ENCODE measurements at regions not wholly inside any gene's neighbourhood (a gene's known extent, or its start where the extent isn't known, plus 50 kb on each side); places are given as distances from the start of the nearest gene placed in this dataset.

GRCh38 chr14:84520711-84521338 lies 1009.1 kb upstream of the FLRT2 start:
- no peak for DNase-seq

GRCh38 chr14:84523746-84524145 lies 1006.2 kb upstream of the FLRT2 start:
- no peak for DNase-seq

GRCh38 chr14:84527706-84528105 lies 1002.2 kb upstream of the FLRT2 start:
- DNase-seq: no peak

GRCh38 chr14:84532016-84532415 lies 997.9 kb upstream of the FLRT2 start:
- DNase-seq: no peak

- no peak for DNase-seq
Observed at GRCh38 chr14:84533181-84533725, 996.7 kb upstream of the FLRT2 start.

GRCh38 chr14:84533791-84534190 lies 996.2 kb upstream of the FLRT2 start:
- DNase-seq: no peak

- DNase-seq: no peak
Observed at GRCh38 chr14:84535484-84535883, 994.5 kb upstream of the FLRT2 start.

GRCh38 chr14:84535976-84536375 lies 994.0 kb upstream of the FLRT2 start:
- no peak for DNase-seq

GRCh38 chr14:84541018-84541417 lies 988.9 kb upstream of the FLRT2 start:
- DNase-seq: no peak

GRCh38 chr14:84543859-84544258 lies 986.1 kb upstream of the FLRT2 start:
- no peak for DNase-seq

- DNase-seq: no peak
Observed at GRCh38 chr14:84544486-84545131, 985.3 kb upstream of the FLRT2 start.

- DNase-seq: no peak
Observed at GRCh38 chr14:84546236-84546635, 983.7 kb upstream of the FLRT2 start.

- no peak for DNase-seq
Observed at GRCh38 chr14:84554136-84554535, 975.8 kb upstream of the FLRT2 start.

GRCh38 chr14:84555493-84555892 lies 974.5 kb upstream of the FLRT2 start:
- DNase-seq: no peak

- DNase-seq: no peak
Observed at GRCh38 chr14:84566109-84566508, 963.8 kb upstream of the FLRT2 start.

- no peak for DNase-seq
Observed at GRCh38 chr14:84575681-84576080, 954.3 kb upstream of the FLRT2 start.

GRCh38 chr14:84579292-84579691 lies 950.7 kb upstream of the FLRT2 start:
- no peak for DNase-seq

GRCh38 chr14:84581041-84581440 lies 948.9 kb upstream of the FLRT2 start:
- no peak for DNase-seq

- no peak for DNase-seq
Observed at GRCh38 chr14:84584511-84584910, 945.4 kb upstream of the FLRT2 start.

- no peak for DNase-seq
Observed at GRCh38 chr14:84591827-84592445, 938.0 kb upstream of the FLRT2 start.

- DNase-seq: no peak
Observed at GRCh38 chr14:84592770-84593169, 937.2 kb upstream of the FLRT2 start.

GRCh38 chr14:84610086-84610485 lies 919.9 kb upstream of the FLRT2 start:
- DNase-seq: no peak

- no peak for DNase-seq
Observed at GRCh38 chr14:84622357-84622756, 907.6 kb upstream of the FLRT2 start.

GRCh38 chr14:84643446-84643845 lies 886.5 kb upstream of the FLRT2 start:
- no peak for DNase-seq

Data from activated CD4-positive, alpha-beta T cell treated with anti-CD3 and anti-CD28 coated beads for 4 hours (primary cell).